Ovary (tissue), 7 donors: ENCODE measurements at regions not wholly inside any gene's neighbourhood (a gene's known extent, or its start where the extent isn't known, plus 50 kb on each side); places are given as distances from the start of the nearest gene placed in this dataset.
"Not testable (repeated sequence)": the region's sequence is repeated elsewhere in the genome, so short reads cannot be mapped to it uniquely, and the experiment has no call there.

Experiments used
- DNase-seq, 5 donors: peaks; one replicate each; pipeline ENCODE4 v3.0.0-alpha.2; 2019 to 2020
- H3K27ac ChIP-seq, 2 donors: fragments of 200-600 bp; one replicate each; pipeline versions ENCODE4 v1.5.1 to v1.8.0; 2019 to 2022
- H3K27me3 ChIP-seq: fragments of 200-600 bp; one replicate; pipeline ENCODE4 v1.8.0; 2022
- H3K36me3 ChIP-seq: fragments of 200-600 bp; sonication (generic); one replicate; pipeline ENCODE4 v1.5.1; 2019
- H3K4me1 ChIP-seq: one replicate; pipeline ENCODE4 v1.8.1; 2013; ENCODE audit warnings: mild to moderate bottlenecking, moderate library complexity; ENCODE audit not compliant: insufficient read depth
- H3K4me3 ChIP-seq: fragments of 200-600 bp; sonication (generic); one replicate; pipeline ENCODE4 v1.5.1; 2017
- H3K9me3 ChIP-seq, 2 donors: fragments of 200-600 bp in 1 of 2; sonication (generic) in 1 of 2; one replicate each; pipeline versions ENCODE4 v1.5.1 to v1.8.1; 2013 to 2019; ENCODE audit warnings: mild to moderate bottlenecking in 1 of 2, moderate library complexity in 1 of 2
- CTCF ChIP-seq, 3 donors: fragments of 450-650 bp in 2 of 3; fragments of 200-600 bp in 1 of 3; IDR thresholded peaks; one replicate each; pipeline versions ENCODE4 v1.5.1 to v1.8.0; 2016 to 2022; ENCODE audit warnings: antibody characterized with exemption in 3 of 3, mild to moderate bottlenecking in 1 of 3
- EP300 ChIP-seq: sonication (generic); formaldehyde crosslinking; IDR thresholded peaks from one replicate; pipeline ENCODE4 v1.6.1; 2017; ENCODE audit warnings: antibody characterized with exemption
- POLR2A ChIP-seq: fragments of 450-650 bp; IDR thresholded peaks from one replicate; pipeline ENCODE4 v1.6.1; 2017; ENCODE audit warnings: antibody characterized with exemption, mild to moderate bottlenecking, moderate library complexity
- WGBS, 3 donors: extraction: QIAGEN DNeasy Blood & Tissue Kit in 1 of 3; methylation state at CpG; one replicate each; pipeline versions ENCODE4 v1.1.5 to v1.1.7; 2013 to 2017; 5-methylcytosine and 5-hydroxymethylcytosine counted together
- intact Hi-C, 4 donors: fragments of 100-400 bp; cut with DNase I; formaldehyde crosslinking; loops; one replicate each; pipeline versions ENCODE4 v1.11.0 to v1.15.1; 2022 to 2023
- donor health status: DM: no; HTN: no; CAD: no; lungs with moderate emphysema.
- donor health status: DM: no; HTN: no; CAD: no.
- donor health status: Bipolar disorder and iron deficiency.
- donor health status: DM: no; HTN: no; CAD: no.
- donor health status: DM: yes; HTN: yes; CAD: no.

DNA sequence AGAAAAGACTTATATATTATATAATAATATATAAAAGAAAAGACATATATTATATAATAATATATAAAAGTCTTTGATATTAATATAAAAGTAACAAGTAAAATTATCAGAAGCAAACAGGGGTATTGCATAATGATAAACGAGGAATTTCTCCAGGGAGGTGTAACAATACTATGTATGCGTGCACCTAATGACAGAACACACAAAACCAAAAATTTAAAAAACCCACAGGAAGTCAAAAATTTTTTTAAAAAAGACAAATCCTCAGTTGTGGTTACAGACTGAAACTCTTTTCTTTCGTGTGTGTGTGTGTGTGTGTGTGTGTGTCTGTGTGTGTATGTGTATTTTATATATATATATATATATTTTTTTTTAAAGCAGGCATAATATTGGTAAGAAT, 279.2 kb upstream of the DPP6 start:
- no peaks in the 10 kb centered on the region for H3K36me3 ChIP-seq
- TF ChIP-seq CTCF (IDR thresholded peaks at IDR 0.05): no peak
- TF ChIP-seq EP300: no peak
- TF ChIP-seq POLR2A: no peak
- H3K9me3 ChIP-seq: no peaks in the 10 kb centered on the region
- intact Hi-C loops: no loop called here
- no peak for DNase-seq
- H3K4me1 ChIP-seq: no peaks in the 10 kb centered on the region
- no peaks in the 10 kb centered on the region for H3K27me3 ChIP-seq
- WGBS, 3 donors: 57 to 74% (median 72%) methylated on average over 3 of the region's 3 CpGs
- no peak overlapping the region for H3K27ac ChIP-seq
- no peak overlapping the region for H3K4me3 ChIP-seq

DNA sequence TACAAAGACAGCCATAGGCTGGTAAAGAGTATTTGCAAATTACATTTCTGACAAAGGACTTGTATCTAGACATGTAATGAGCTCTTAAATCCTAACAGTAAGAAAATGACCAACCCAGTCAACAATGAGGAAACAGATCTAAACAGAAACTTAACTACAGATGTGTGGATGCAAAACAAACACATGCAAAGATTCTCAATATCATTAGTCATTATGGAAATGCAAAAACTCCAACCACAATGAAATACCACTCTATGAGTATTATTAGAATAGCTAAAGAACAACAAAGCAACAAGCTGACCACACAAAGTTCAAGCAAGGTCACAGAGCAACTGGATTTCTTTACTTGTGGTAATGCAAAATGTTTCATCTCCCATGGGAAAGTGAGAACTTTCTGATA, 275.3 kb upstream of the DPP6 start:
- H3K27ac ChIP-seq, H3K9me3 ChIP-seq, H3K4me3 ChIP-seq, intact Hi-C loops, H3K4me1 ChIP-seq, DNase-seq, H3K27me3 ChIP-seq, H3K36me3 ChIP-seq: not testable (repeated sequence)

- not testable (repeated sequence) for H3K9me3 ChIP-seq
Observed at GRCh38 chr7:153797363-153797762, 254.8 kb upstream of the DPP6 start.

DNA sequence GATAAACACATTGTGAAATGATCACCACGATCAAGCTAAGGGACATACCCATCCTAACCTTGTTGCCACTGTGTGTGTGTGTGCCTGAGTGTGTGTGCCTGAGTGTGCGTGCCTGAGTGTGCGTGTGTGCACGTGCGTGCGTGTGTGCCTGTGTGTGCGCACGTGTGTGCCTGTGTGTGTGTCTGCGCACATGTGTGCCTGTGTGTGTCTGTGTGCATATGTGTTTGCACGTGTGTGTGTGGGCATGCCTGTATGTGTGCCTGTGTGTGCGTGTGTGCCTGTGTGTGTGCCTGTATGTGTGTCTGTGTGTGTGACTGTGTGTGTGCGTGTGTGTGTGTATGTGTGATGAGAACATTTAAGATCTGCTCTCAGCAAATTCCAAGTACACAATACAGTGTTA, 244.1 kb upstream of the DPP6 start:
- no peak for TF ChIP-seq CTCF (IDR thresholded peaks at IDR 0.05)
- TF ChIP-seq EP300: no peak
- TF ChIP-seq POLR2A: no peak
- no peak for DNase-seq
- Histone ChIP-seq H3K4me3 (no peak overlapping the region), H3K4me1 (no peaks in the 10 kb centered on the region), H3K9me3 (no peaks in the 10 kb centered on the region), H3K27ac (no peak overlapping the region), H3K36me3 (no peaks in the 10 kb centered on the region), H3K27me3 (no peaks in the 10 kb centered on the region)
- 90 to 92% (median 91%) methylated on average over 12 of the region's 12 CpGs for WGBS, 3 donors
- intact Hi-C loops: no loop called here

More at GRCh38 chr7:153797363-153797762, 254.8 kb upstream of the DPP6 start:
- H3K4me3 ChIP-seq, DNase-seq, H3K4me1 ChIP-seq, H3K36me3 ChIP-seq, intact Hi-C loops, H3K27me3 ChIP-seq, H3K27ac ChIP-seq: not testable (repeated sequence)

DNA sequence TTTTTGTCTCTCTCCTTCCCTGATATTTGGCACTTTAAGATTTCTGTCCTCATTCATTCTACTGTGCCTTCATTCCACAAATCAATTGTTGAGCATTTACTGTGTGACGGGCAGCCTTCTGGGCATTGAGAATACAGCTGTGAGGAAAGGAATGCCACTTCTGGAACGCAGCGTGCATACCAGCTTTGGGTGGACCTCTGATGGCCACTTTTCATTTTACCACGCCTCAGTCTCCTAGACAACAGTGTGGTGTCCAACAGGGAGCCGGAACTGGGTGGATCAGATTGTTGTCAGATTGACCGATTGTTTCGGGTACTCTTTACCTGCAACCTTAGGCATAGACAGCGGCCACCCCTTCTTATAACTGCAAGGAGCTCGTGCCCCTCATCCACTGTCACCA, 222.7 kb upstream of the DPP6 start:
- Histone ChIP-seq H3K9me3 (no peaks in the 10 kb centered on the region), H3K27ac (no peak overlapping the region), H3K27me3 (no peaks in the 10 kb centered on the region), H3K4me3 (no peak overlapping the region), H3K36me3 (no peaks in the 10 kb centered on the region), H3K4me1 (no peaks in the 10 kb centered on the region)
- DNase-seq: no peak
- TF ChIP-seq EP300 (no peak), POLR2A (no peak), CTCF (IDR thresholded peaks at IDR 0.05) (no peak)
- intact Hi-C loops: no loop called here
- 74 to 81% (median 78%) methylated on average over 9 of the region's 9 CpGs for WGBS, 3 donors

DNA sequence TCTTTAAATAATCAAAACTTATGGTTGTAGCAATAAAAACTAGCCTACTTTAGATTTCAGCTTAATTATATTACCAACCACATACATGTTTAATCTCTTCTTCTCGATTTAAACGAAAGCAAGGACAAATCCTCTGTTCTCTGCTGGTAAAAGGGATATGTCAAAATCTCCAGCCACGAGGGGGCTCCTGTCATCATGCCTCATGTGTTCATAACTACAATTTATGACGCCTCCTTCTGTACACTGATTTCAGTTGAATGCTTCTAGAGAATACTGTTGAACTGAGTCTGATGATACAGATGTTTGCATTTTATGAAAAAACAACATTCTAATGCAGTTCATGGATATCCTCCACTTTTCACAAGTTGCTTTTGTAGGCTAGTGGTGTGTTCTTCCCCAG, 220.0 kb upstream of the DPP6 start:
- Histone ChIP-seq H3K27ac (no peak overlapping the region), H3K9me3 (no peaks in the 10 kb centered on the region), H3K36me3 (no peaks in the 10 kb centered on the region), H3K4me1 (no peaks in the 10 kb centered on the region), H3K27me3 (no peaks in the 10 kb centered on the region), H3K4me3 (no peak overlapping the region)
- intact Hi-C loops: no loop called here
- TF ChIP-seq POLR2A (no peak), CTCF (IDR thresholded peaks at IDR 0.05) (no peak), EP300 (no peak)
- DNase-seq: no peak
- WGBS, 3 donors: 19 to 28% (median 25%) methylated on average over 4 of the region's 4 CpGs
